ENCODE measurements at regions not wholly inside any gene's neighbourhood (a gene's known extent, or its start where the extent isn't known, plus 50 kb on each side); places are given as distances from the start of the nearest gene placed in this dataset.
"Not testable (repeated sequence)": the region's sequence is repeated elsewhere in the genome, so short reads cannot be mapped to it uniquely, and the experiment has no call there.

DNA sequence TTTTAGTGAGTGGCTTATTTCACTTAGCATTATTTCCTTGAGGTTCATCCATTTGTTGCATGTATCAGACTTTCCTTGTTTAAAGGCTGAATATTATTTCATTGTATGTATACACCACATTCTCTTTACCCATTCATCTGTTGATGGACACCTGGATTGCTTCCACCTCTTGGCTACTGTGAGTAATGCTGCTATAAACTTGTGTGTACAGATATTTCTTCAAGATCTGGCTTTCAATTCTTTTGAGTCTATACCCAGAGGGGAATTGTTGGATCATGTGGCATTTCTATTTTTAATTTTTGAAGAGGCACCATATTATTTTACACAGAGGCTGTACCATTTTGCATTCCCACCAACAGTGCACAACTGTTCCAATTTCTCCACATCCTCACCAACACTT lies 313.5 kb downstream of the RPLP1 start:
- DNase-seq (ENCODE audit: unreplicated experiment) = no peak
- POLR2A ChIA-PET = no interaction called here
- Mint-ChIP-seq H3K27me3 (ENCODE audit: insufficient read depth, unreplicated experiment) (peaks cover 20% of the 10 kb centered on the region), H3K36me3 (ENCODE audit: insufficient read depth, unreplicated experiment) (no peaks in the 10 kb centered on the region), H3K27ac (ENCODE audit: low read depth, unreplicated experiment) (no peak overlapping the region), H3K4me1 (ENCODE audit: insufficient read depth, unreplicated experiment) (peaks cover 7% of the 10 kb centered on the region), H3K9me3 (ENCODE audit: unreplicated experiment) (no peaks in the 10 kb centered on the region), H3K4me3 (ENCODE audit: unreplicated experiment) (no peak overlapping the region)
- intact Hi-C loops (cut with micrococcal nuclease) = no loop called here
- TF ChIP-seq, protein P1, sequence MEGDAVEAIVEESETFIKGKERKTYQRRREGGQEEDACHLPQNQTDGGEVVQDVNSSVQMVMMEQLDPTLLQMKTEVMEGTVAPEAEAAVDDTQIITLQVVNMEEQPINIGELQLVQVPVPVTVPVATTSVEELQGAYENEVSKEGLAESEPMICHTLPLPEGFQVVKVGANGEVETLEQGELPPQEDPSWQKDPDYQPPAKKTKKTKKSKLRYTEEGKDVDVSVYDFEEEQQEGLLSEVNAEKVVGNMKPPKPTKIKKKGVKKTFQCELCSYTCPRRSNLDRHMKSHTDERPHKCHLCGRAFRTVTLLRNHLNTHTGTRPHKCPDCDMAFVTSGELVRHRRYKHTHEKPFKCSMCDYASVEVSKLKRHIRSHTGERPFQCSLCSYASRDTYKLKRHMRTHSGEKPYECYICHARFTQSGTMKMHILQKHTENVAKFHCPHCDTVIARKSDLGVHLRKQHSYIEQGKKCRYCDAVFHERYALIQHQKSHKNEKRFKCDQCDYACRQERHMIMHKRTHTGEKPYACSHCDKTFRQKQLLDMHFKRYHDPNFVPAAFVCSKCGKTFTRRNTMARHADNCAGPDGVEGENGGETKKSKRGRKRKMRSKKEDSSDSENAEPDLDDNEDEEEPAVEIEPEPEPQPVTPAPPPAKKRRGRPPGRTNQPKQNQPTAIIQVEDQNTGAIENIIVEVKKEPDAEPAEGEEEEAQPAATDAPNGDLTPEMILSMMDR (IDR thresholded peaks at IDR 0.05; ENCODE audit: unreplicated experiment) = no peak
- BruUV-seq (replicated peaks) = no TSS peak
- CTCF ChIA-PET = no interaction called here

DNA sequence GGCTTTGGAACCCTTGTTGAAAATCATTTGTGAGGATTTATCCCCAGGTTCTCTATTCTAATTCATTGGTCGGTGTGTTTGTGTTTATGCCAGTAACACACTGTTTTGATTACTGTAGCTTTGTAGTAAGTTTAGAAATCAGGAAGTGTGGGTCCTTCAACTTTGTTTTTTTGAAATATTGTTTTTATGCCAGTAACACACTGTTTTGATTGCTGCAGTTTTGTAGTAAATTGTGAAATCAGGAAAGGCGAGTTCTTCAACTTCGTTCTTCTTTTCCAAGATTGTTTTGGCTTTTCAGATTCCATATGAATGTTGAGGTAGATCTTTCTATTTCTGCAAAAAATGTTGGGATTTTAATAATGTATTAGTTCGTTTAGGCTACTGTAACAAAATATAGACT lies 314.6 kb downstream of the RPLP1 start:
- CTCF ChIA-PET = no interaction called here
- no peak overlapping the region for H3K4me3 Mint-ChIP-seq (ENCODE audit: unreplicated experiment)

DNA sequence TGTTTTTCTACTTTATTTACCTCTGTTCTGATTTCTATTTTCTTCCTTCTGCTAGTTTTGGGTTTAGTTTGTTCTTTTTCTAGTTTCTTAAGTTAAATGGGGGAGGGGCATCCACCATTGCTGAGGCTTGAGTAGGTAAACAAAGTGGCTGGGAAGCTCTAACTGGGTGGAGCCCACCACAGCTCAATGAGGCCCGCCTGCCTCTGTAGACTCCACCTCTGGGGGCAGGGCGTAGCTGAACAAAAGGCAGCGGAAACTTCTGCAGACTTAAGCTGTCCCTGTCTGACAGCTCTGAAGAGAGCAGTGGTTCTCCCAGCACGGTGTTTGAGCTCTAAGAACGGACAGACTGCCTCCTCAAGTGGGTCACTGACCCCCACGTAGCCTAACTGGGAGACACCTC lies 316.7 kb downstream of the RPLP1 start:
- H3K4me1 Mint-ChIP-seq (ENCODE audit: insufficient read depth, unreplicated experiment); H3K27ac Mint-ChIP-seq (ENCODE audit: low read depth, unreplicated experiment); POLR2A ChIA-PET; H3K4me3 Mint-ChIP-seq (ENCODE audit: unreplicated experiment); DNase-seq (ENCODE audit: unreplicated experiment); BruUV-seq (replicated peaks); intact Hi-C loops (cut with micrococcal nuclease); CTCF ChIA-PET; H3K9me3 Mint-ChIP-seq (ENCODE audit: unreplicated experiment); H3K36me3 Mint-ChIP-seq (ENCODE audit: insufficient read depth, unreplicated experiment): not testable (repeated sequence)
- H3K27me3 Mint-ChIP-seq (ENCODE audit: insufficient read depth, unreplicated experiment) = peaks cover 36% of the 10 kb centered on the region

More for the DNA sequence above, 314.6 kb downstream of the RPLP1 start:
- peaks cover 6% of the 10 kb centered on the region for H3K9me3 Mint-ChIP-seq (ENCODE audit: unreplicated experiment)
- POLR2A ChIA-PET = no interaction called here
- no peaks in the 10 kb centered on the region for H3K4me1 Mint-ChIP-seq (ENCODE audit: insufficient read depth, unreplicated experiment)
- no peak overlapping the region for H3K27ac Mint-ChIP-seq (ENCODE audit: low read depth, unreplicated experiment)
- BruUV-seq (replicated peaks) = no TSS peak
- peaks cover 30% of the 10 kb centered on the region for H3K27me3 Mint-ChIP-seq (ENCODE audit: insufficient read depth, unreplicated experiment)
- intact Hi-C loops (cut with micrococcal nuclease) = no loop called here
- no peak for DNase-seq (ENCODE audit: unreplicated experiment)
- H3K36me3 Mint-ChIP-seq (ENCODE audit: insufficient read depth, unreplicated experiment) = no peaks in the 10 kb centered on the region
- TF ChIP-seq, protein P1 (IDR thresholded peaks at IDR 0.05; ENCODE audit: unreplicated experiment) = no peak

DNA sequence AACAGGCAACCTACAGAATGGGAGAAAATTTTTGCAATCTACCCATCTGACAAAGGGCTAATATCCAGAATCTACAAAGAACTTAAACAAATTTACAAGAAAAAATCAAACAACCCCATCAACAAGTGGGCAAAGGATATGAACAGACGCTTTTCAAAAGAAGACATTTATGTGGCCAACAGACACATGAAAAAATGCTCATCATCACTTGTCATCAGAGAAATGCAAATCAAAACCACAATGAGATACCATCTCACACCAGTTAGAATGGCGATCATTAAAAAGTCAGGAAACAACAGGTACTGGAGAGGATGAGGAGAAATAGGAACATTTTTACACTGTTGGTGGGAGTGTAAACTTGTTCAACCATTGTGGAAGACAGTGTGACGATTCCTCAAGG lies 321.6 kb downstream of the RPLP1 start:
- POLR2A ChIA-PET; intact Hi-C loops (cut with micrococcal nuclease); DNase-seq (ENCODE audit: unreplicated experiment); H3K36me3 Mint-ChIP-seq (ENCODE audit: insufficient read depth, unreplicated experiment); H3K4me3 Mint-ChIP-seq (ENCODE audit: unreplicated experiment); CTCF ChIA-PET; BruUV-seq (replicated peaks); H3K9me3 Mint-ChIP-seq (ENCODE audit: unreplicated experiment); H3K4me1 Mint-ChIP-seq (ENCODE audit: insufficient read depth, unreplicated experiment); H3K27ac Mint-ChIP-seq (ENCODE audit: low read depth, unreplicated experiment): not testable (repeated sequence)
- H3K27me3 Mint-ChIP-seq (ENCODE audit: insufficient read depth, unreplicated experiment) = peaks cover 74% of the 10 kb centered on the region

DNA sequence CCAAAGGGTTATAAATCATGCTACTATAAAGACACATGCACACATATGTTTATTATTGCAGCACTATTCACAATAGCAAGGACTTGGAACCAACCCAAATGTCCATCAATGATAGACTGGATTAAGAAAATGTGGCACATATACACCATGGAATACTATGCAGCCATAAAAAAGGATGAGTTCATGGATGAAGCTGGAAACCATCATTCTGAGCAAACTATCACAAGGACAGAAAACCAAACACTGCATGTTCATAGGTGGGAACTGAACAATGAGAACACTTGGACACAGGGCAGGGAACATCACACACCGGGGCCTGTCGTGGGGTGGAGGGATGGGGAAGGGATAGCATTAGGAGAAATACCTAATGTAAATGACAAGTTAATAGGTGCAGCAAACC lies 322.1 kb downstream of the RPLP1 start:
- intact Hi-C loops (cut with micrococcal nuclease); POLR2A ChIA-PET: not testable (repeated sequence)
- peaks cover 70% of the 10 kb centered on the region for H3K27me3 Mint-ChIP-seq (ENCODE audit: insufficient read depth, unreplicated experiment)

DNA sequence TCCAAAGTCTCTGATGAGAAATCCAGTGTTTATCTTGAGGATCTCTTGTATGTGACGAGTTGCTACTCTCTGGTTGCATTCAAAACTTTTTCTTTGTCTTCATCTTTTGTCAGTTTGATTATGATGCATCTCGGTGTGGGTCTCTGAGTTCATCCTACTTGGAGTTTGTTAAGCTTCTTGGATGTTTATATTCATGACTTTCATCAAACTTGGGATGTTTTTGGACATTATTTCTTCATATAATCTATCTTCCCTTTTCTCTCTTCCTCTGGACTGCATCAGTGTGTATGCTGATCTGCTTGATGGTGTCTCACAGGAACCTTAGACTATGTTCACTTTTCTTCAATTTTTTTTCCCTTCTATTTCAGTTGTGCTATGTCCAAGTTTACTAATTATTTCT lies 320.4 kb downstream of the TLE3 start:
- POLR2A ChIA-PET = no interaction called here
- no peak for DNase-seq (ENCODE audit: unreplicated experiment)
- CTCF ChIA-PET = interaction anchor here (0.9 to 1.0 kb wide), 3 partner anchors 11 to 128 kb away, joined by 3 to 4 read pairs (median 4); no protein-coding TSS in a partner anchor
- Mint-ChIP-seq H3K4me1 (ENCODE audit: insufficient read depth, unreplicated experiment) (peaks cover 7% of the 10 kb centered on the region), H3K27ac (ENCODE audit: low read depth, unreplicated experiment) (no peak overlapping the region), H3K9me3 (ENCODE audit: unreplicated experiment) (no peaks in the 10 kb centered on the region), H3K27me3 (ENCODE audit: insufficient read depth, unreplicated experiment) (peaks cover 54% of the 10 kb centered on the region), H3K4me3 (ENCODE audit: unreplicated experiment) (no peak overlapping the region), H3K36me3 (ENCODE audit: insufficient read depth, unreplicated experiment) (no peaks in the 10 kb centered on the region)
- BruUV-seq (replicated peaks) = no TSS peak
- intact Hi-C loops (cut with micrococcal nuclease) = no loop called here
- TF ChIP-seq, protein P1 (IDR thresholded peaks at IDR 0.05; ENCODE audit: unreplicated experiment) = no peak

More for the DNA sequence above, 322.1 kb downstream of the RPLP1 start:
- H3K4me3 Mint-ChIP-seq (ENCODE audit: unreplicated experiment); DNase-seq (ENCODE audit: unreplicated experiment); CTCF ChIA-PET; BruUV-seq (replicated peaks); H3K36me3 Mint-ChIP-seq (ENCODE audit: insufficient read depth, unreplicated experiment); H3K4me1 Mint-ChIP-seq (ENCODE audit: insufficient read depth, unreplicated experiment); H3K27ac Mint-ChIP-seq (ENCODE audit: low read depth, unreplicated experiment); H3K9me3 Mint-ChIP-seq (ENCODE audit: unreplicated experiment): not testable (repeated sequence)
